ENCODE measurements at regions not wholly inside any gene's neighbourhood (a gene's known extent, or its start where the extent isn't known, plus 50 kb on each side); places are given as distances from the start of the nearest gene placed in this dataset.
"Not testable (repeated sequence)": the region's sequence is repeated elsewhere in the genome, so short reads cannot be mapped to it uniquely, and the experiment has no call there.

DNA sequence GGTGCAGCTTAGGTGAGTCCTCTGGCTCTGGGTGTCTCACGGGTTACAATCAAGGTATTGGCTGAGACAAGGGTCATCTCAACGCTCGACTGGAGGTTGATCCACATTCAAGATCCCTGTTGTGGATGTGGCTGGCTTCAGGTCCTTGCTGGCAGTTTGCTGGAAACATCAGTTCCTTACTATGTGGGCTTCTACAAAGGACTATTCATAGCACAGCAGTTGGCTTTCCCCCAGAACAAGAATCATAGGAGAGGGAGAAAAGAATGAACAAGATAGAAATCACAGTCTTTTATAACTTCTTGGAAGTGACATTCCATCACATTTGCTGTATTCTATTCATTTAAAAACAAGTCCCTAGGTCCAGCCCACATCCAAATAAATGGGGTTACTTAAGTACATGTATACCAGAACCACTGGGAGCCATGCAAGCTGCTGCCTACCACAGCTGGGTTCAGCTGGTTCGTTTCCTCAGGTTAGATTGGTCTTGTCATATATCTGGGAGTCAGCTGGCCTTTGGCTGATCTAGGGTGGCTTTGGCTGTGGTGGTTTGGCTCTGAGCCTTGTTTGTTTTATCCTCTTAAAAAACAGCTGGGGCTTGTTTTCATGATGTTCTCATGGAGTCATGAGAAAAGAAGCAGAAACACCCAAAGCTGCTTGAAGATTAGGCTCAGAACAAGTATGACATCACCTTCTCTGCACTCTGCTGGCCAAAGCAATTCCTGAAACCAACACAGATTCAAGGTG is 433.2 kb upstream of the SPTLC3 start:
- FAIRE-seq = no peak
- no peak for DNase-seq (ENCODE audit: low spot score)

DNA sequence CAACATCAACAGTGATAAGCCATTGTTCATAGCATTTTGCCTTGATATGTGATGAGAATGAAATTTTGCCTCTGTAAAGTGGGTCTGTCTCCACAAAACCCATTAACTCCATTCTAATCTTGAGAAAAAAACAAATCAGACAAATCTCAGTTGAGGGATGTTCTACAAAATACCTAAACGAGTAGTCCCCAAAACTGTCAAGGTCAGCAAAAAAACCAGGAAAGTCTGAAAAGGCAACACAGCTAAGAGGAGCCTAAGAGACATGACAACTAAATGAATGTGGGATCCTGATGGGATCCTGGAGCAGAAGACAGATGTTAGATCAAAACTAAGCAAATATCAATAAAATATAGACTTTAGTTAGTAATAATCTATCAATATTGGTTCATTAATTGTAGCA is 431.6 kb upstream of the SPTLC3 start:
- no peak for FAIRE-seq
- no peak for DNase-seq (ENCODE audit: low spot score)

DNA sequence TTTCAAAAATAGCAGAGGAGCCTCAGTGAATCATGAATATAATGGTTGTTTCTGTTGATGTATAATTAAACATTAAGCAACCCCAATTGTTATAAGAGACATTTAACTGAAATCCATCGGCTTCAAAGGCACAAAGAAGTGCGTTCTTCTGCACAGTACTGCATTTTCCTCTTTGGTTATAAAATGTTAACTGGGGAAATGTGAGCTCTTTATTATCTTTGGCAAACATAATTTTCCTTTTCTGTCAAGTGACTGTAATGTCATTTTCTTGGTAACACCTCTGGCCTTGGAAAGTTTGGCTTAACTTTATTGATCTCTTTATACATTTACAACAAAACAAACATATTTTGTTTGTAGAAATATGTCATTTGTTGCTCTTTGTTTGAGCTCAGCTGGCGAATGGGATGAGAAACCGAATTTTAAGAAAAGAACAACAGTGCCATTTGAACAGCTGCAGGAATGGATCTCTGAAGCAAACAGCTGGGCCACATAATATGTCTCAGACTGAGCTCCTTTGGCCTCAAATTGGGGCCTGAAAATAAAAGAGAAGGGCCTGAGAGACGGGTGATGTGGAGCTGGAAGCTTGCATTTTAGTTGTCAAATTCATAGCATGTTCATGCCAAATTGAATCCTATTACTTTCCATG is 427.0 kb upstream of the SPTLC3 start:
- FAIRE-seq = no peak

DNA sequence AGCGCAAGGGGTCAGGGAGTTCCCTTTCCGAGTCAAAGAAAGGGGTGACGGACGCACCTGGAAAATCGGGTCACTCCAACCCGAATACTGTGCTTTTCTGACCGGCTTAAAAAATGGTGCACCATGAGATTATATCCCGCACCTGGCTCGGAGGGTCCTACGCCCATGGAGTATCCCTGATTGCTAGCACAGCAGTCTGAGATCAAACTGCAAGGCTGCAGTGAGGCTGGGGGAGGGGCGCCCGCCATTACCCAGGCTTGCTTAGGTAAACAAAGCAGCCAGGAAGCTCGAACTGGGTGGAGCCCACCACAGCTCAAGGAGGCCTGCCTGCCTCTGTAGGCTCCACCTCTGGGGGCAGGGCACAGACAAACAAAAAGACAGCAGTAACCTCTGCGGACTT is 426.1 kb upstream of the SPTLC3 start:
- not testable (repeated sequence) for FAIRE-seq

More for the DNA sequence above, 427.0 kb upstream of the SPTLC3 start:
- DNase-seq (ENCODE audit: low spot score) = no peak

GRCh38 chr20:12591949-12592470 is 416.8 kb upstream of the SPTLC3 start:
- no peak for FAIRE-seq
- DNase-seq (ENCODE audit: low spot score) = no peak

More for the DNA sequence above, 426.1 kb upstream of the SPTLC3 start:
- DNase-seq (ENCODE audit: low spot score) = not testable (repeated sequence)

GRCh38 chr20:12592756-12593155 is 416.0 kb upstream of the SPTLC3 start:
- no peak for DNase-seq (ENCODE audit: low spot score)
- no peak for FAIRE-seq

GRCh38 chr20:12593342-12593873 is 415.4 kb upstream of the SPTLC3 start:
- DNase-seq (ENCODE audit: low spot score) = no peak
- FAIRE-seq = no peak

GRCh38 chr20:12594410-12595088 is 414.2 kb upstream of the SPTLC3 start:
- DNase-seq (ENCODE audit: low spot score) (no peak), FAIRE-seq (no peak)

GRCh38 chr20:12595841-12596240 is 412.9 kb upstream of the SPTLC3 start:
- DNase-seq (ENCODE audit: low spot score) = no peak
- FAIRE-seq = no peak

GRCh38 chr20:12596863-12597262 is 411.9 kb upstream of the SPTLC3 start:
- DNase-seq (ENCODE audit: low spot score) (no peak), FAIRE-seq (no peak)

DNA sequence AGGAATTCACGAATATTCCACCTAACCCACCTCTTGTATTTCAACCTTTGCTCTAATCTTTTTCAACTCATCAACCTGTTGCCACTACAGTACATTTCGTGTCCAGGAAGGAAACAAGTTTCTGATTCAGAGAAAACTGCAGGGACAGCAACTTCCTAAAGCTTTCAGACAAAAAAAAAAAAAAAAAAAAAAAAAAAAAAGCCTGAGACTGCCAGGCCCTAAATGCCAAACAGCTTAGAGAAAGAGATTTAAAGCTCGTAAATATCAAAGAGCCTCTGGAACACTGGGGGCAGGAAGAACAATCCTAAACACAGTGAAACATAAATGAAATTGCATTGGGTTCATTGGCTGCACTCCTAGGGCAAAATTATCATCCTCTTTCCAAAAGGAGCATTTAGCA is 411.2 kb upstream of the SPTLC3 start:
- DNase-seq (ENCODE audit: low spot score) (no peak), FAIRE-seq (no peak)

- FAIRE-seq (no peak), DNase-seq (ENCODE audit: low spot score) (no peak)
These were observed 409.9 kb upstream of the SPTLC3 start for GRCh38 chr20:12598894-12599293.

DNA sequence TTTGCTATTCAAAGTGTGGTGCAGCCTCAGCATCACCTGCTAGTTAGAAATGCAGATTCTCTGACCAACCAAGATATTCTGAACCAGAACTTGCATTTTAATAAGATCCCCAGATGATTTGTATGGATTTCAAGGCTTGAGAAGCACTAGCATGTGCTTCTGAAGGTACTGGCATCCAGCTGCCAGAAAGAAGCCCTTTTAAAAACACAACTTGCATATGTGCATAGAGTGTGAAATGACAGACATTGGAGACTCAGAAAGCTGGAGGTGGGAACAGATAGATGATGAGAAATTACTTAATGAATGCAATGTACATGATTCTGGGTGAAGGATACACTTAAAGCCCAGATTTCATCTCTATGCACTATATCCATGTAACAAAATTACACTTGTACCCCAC is 409.3 kb upstream of the SPTLC3 start:
- FAIRE-seq (no peak), DNase-seq (ENCODE audit: low spot score) (no peak)

GRCh38 chr20:12605751-12606150 is 403.0 kb upstream of the SPTLC3 start:
- DNase-seq (ENCODE audit: low spot score) (no peak), FAIRE-seq (no peak)

DNA sequence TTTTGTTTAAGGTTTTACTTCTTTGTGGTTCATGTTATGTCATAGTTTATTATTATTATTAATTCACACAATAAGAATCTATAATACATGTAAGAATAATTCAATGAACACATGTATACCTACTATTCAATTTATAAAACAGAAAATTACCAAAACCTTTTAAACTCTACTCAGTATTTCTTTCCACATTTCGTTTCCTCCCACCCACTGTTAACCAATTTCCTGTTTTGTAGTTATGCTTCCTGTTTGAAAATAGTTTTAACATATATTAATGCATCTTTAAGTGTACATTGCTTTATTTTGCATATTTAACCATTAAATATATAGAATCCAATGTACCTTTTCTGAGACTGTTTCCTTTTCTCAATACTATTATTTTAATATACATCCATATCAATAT is 397.9 kb upstream of the SPTLC3 start:
- FAIRE-seq (no peak), DNase-seq (ENCODE audit: low spot score) (no peak)

DNA sequence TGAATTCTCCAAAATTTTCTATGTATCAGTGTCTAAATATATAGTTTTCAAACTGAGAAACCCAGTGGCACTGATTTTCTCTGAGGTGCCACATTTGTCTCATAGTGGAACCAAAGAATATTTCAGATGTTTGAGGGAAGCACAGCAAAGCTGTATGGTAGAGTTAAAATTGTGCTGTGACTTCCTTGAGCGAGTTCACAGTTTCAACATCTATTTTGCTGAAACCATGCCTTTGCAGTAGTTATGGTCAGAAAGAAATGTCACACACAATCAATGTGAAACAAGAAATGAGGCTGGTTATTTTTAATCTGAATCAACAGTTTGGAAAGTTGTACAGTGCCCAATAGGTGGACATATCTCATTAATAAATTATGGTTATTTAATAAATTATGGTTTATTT is 394.0 kb upstream of the SPTLC3 start:
- DNase-seq (ENCODE audit: low spot score) (no peak), FAIRE-seq (no peak)

- no peak for DNase-seq (ENCODE audit: low spot score)
These were observed 391.7 kb upstream of the SPTLC3 start for GRCh38 chr20:12617076-12617475.

GRCh38 chr20:12623870-12624269 is 384.9 kb upstream of the SPTLC3 start:
- DNase-seq (ENCODE audit: low spot score) (no peak), FAIRE-seq (no peak)

More at GRCh38 chr20:12617076-12617475, 391.7 kb upstream of the SPTLC3 start:
- no peak for FAIRE-seq

- FAIRE-seq (no peak), DNase-seq (ENCODE audit: low spot score) (no peak)
These were observed 381.3 kb upstream of the SPTLC3 start for GRCh38 chr20:12627485-12627884.

GRCh38 chr20:12638633-12639312 is 370.0 kb upstream of the SPTLC3 start:
- DNase-seq (ENCODE audit: low spot score) = no peak
- no peak for FAIRE-seq

DNA sequence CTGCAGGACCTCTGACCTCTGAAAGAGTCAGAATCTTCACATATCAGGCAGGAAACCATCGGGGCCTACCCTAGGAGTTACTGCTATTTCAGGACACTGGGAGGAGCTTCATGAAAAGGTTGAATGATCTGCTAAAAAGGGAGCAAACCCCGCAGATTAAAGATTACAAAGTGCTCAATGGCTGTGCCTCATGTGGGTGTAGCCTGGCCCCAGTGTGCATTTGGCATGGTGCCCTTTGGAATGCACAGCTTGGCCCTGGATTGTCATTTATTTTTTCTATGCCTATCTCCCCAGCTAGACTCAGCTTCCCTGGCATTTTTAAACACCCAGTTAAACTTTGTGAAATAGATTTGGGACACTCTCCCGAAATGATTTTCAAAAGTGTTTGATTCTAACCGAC is 368.5 kb upstream of the SPTLC3 start:
- DNase-seq (ENCODE audit: low spot score) (no peak), FAIRE-seq (no peak)

Measured in RCC 7860 (cell line).